ENCODE measurements at regions not wholly inside any gene's neighbourhood (a gene's known extent, or its start where the extent isn't known, plus 50 kb on each side); places are given as distances from the start of the nearest gene placed in this dataset.

GRCh38 chr1:58409336-58409735 lies 137.2 kb downstream of the OMA1 start:
- no peak for DNase-seq (ENCODE audit: low read depth in 2 of 2)
- Histone ChIP-seq H3K4me2 (ENCODE audit: extremely low read depth, insufficient read depth, low read length) (no peak overlapping the region), H3K4me1 (ENCODE audit: control insufficient read depth, extremely low read depth, insufficient read depth, low read length) (no peaks in the 10 kb centered on the region), H3K9ac (ENCODE audit: insufficient read depth, low read length) (no peak overlapping the region), H3K4me3 (replicated peaks in 1 of 4; ENCODE audit: control extremely low read depth in 1 of 4, insufficient read depth in 1 of 4, low read depth in 3 of 4, low read length in 4 of 4) (no peak overlapping the region), H3K36me3 (ENCODE audit: control insufficient read depth, insufficient read depth, low read length) (no peaks in the 10 kb centered on the region), H3K79me2 (ENCODE audit: control insufficient read depth, insufficient read depth, low read length) (no peaks in the 10 kb centered on the region), H2AFZ (ENCODE audit: low read length) (no peak overlapping the region), H3K27me3 (ENCODE audit: control insufficient read depth, insufficient read depth, low read length) (no peaks in the 10 kb centered on the region), H3K9me3 (ENCODE audit: control insufficient read depth, insufficient read depth, low read depth, low read length) (no peaks in the 10 kb centered on the region), H4K20me1 (ENCODE audit: control insufficient read depth, extremely low read depth, insufficient read depth, low read length) (no peaks in the 10 kb centered on the region), H3K27ac (ENCODE audit: insufficient read depth, low read length) (no peak overlapping the region)
- no peak for TF ChIP-seq CTCF (conservative IDR thresholded peaks at IDR 0.05 in 1 of 2, IDR thresholded peaks at IDR 0.05 in 1 of 2; ENCODE audit: low read depth in 1 of 2, low read length in 2 of 2)
- no peak for TF ChIP-seq EZH2 (IDR thresholded peaks at IDR 0.05; ENCODE audit: low read length, missing control alignments)

DNA sequence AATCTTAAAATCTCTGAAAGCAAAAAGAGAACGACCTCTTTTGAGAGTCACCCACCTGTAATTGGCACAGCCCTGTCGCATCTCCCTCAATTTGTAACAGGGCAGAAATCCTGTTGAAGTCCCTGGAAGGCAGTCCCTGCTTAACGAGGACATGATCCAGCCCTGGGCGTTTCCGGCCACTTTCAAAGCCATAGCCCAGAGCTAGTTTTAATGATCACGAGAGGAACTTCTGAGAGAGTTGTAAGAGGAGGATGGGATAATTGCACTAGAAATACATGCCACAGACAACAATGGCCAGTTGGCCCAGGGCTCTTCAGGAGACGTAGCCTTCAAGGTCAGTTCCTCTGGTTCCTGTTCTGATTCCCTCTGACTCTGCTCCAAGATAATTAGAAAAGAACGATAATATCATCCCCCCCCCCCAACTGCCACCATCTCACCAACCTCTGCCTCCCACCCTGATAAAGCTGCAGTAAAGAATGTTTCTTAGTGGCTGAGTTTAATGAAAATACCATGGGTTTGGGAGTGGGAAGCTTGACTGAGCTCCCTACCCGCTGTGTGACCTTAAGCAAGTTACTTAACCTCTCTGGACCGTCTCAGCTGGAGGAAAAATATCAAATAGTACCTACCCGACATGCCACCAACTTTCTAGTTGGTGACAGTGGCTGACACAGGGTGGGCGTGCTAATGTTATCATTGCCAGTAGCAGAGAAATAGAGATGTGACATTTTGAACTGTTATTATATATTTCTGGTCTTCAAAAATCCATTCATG lies 140.0 kb downstream of the OMA1 start:
- H3K4me2 ChIP-seq (ENCODE audit: extremely low read depth, insufficient read depth, low read length): no peak overlapping the region
- no peak overlapping the region for H3K9ac ChIP-seq (ENCODE audit: insufficient read depth, low read length)

GRCh38 chr1:58405660-58406059 lies 140.9 kb downstream of the OMA1 start:
- H3K9me3 ChIP-seq (ENCODE audit: control insufficient read depth, insufficient read depth, low read depth, low read length): no peaks in the 10 kb centered on the region
- H2AFZ ChIP-seq (ENCODE audit: low read length): no peak overlapping the region
- H4K20me1 ChIP-seq (ENCODE audit: control insufficient read depth, extremely low read depth, insufficient read depth, low read length): no peaks in the 10 kb centered on the region

More for the DNA sequence above, 140.0 kb downstream of the OMA1 start:
- Histone ChIP-seq H3K36me3 (ENCODE audit: control insufficient read depth, insufficient read depth, low read length) (no peaks in the 10 kb centered on the region), H2AFZ (ENCODE audit: low read length) (no peak overlapping the region), H3K27ac (ENCODE audit: insufficient read depth, low read length) (no peak overlapping the region), H3K79me2 (ENCODE audit: control insufficient read depth, insufficient read depth, low read length) (no peaks in the 10 kb centered on the region), H3K4me1 (ENCODE audit: control insufficient read depth, extremely low read depth, insufficient read depth, low read length) (peaks cover 6% of the 10 kb centered on the region), H3K4me3 (replicated peaks in 1 of 4; ENCODE audit: control extremely low read depth in 1 of 4, insufficient read depth in 1 of 4, low read depth in 3 of 4, low read length in 4 of 4) (no peak overlapping the region), H3K9me3 (ENCODE audit: control insufficient read depth, insufficient read depth, low read depth, low read length) (no peaks in the 10 kb centered on the region), H3K27me3 (ENCODE audit: control insufficient read depth, insufficient read depth, low read length) (no peaks in the 10 kb centered on the region), H4K20me1 (ENCODE audit: control insufficient read depth, extremely low read depth, insufficient read depth, low read length) (no peaks in the 10 kb centered on the region)
- TF ChIP-seq EZH2 (IDR thresholded peaks at IDR 0.05; ENCODE audit: low read length, missing control alignments) (no peak), CTCF (conservative IDR thresholded peaks at IDR 0.05 in 1 of 2, IDR thresholded peaks at IDR 0.05 in 1 of 2; ENCODE audit: low read depth in 1 of 2, low read length in 2 of 2) (no peak)
- DNase-seq (ENCODE audit: low read depth in 2 of 2): no peak

More at GRCh38 chr1:58405660-58406059, 140.9 kb downstream of the OMA1 start:
- no peak for DNase-seq (ENCODE audit: low read depth in 2 of 2)
- Histone ChIP-seq H3K79me2 (ENCODE audit: control insufficient read depth, insufficient read depth, low read length) (no peaks in the 10 kb centered on the region), H3K36me3 (ENCODE audit: control insufficient read depth, insufficient read depth, low read length) (no peaks in the 10 kb centered on the region), H3K9ac (ENCODE audit: insufficient read depth, low read length) (no peak overlapping the region), H3K27me3 (ENCODE audit: control insufficient read depth, insufficient read depth, low read length) (no peaks in the 10 kb centered on the region), H3K4me2 (ENCODE audit: extremely low read depth, insufficient read depth, low read length) (no peak overlapping the region), H3K27ac (ENCODE audit: insufficient read depth, low read length) (no peak overlapping the region), H3K4me1 (ENCODE audit: control insufficient read depth, extremely low read depth, insufficient read depth, low read length) (peaks cover 6% of the 10 kb centered on the region), H3K4me3 (replicated peaks in 1 of 4; ENCODE audit: control extremely low read depth in 1 of 4, insufficient read depth in 1 of 4, low read depth in 3 of 4, low read length in 4 of 4) (no peak overlapping the region)
- TF ChIP-seq CTCF (conservative IDR thresholded peaks at IDR 0.05 in 1 of 2, IDR thresholded peaks at IDR 0.05 in 1 of 2; ENCODE audit: low read depth in 1 of 2, low read length in 2 of 2) (no peak), EZH2 (IDR thresholded peaks at IDR 0.05; ENCODE audit: low read length, missing control alignments) (no peak)
